Effector CD4-positive, alpha-beta T cell (primary cell): ENCODE measurements at regions not wholly inside any gene's neighbourhood (a gene's known extent, or its start where the extent isn't known, plus 50 kb on each side); places are given as distances from the start of the nearest gene placed in this dataset.
"Not testable (repeated sequence)": the region's sequence is repeated elsewhere in the genome, so short reads cannot be mapped to it uniquely, and the experiment has no call there.

Source experiments
- DNase-seq: peaks from one replicate; pipeline ENCODE4 v3.0.0-alpha.2; 2020

DNA sequence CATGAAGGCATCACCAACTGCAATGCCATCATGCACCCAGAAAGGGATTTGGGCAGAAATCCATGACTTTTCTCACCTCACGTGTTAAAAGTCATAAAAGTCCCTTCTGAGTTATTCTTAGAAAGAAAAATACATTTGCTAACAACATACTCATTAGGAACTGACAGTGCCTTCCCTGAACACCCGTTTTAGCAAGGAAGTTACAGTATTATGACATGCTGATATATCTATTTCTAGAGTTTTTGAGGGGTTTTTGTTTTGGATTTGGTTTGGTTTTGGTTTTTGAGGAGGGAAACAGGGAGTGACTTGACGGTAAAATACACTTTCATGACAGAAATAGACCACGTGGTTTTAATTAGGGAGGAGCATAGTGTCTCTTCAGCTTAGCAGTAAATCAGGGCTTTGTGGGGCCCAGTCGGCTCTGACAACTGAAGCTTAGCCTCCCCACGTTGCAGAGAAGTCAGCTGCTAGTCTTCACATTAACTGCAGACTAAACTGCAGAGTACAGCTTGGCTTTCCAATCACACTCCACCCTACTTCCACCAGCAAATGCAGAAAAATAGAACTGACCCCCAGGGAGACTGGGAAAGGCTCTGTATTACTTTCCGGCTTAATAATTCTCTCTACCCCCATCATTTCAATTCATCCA lies 141.4 kb downstream of the FAM124B start:
- DNase-seq: no peak

DNA sequence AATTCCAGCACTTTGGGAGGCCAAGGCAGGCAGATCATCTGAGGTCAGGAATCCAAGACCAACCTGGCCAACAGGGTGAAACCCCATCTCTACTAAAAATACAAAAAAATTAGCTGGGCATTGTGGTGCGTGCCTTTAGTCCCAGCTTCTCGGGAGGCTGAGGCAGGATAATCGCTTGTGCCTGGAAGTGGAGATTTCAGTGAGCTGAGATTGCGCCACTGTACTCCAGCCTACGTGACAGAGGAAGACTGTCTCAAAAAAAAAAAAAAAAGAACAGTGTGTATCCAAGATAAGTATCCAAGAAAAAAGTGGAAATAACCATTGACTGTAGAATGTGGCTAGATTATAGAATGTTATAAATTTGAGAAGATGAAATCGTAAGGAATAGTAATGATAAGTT lies 142.1 kb downstream of the FAM124B start:
- no peak for DNase-seq

DNA sequence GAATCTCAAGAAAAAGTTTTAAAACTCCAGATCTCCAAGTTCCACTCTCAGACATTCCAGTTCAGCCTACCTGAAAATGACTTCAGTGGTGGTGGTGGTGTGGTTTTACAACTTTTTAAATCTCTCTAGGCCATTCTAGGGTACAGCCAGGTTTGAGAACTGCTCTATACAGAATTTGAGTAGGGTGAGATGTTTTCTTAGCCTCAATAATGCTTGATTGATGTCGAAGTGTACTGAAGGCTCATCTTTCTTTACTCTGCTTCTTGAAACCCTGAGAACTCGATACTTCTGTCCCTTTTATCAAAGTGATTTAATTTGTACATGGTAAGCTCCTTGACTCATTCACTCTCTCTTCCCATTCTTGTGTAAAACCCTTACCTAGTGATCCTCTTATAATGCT lies 143.8 kb downstream of the FAM124B start:
- no peak for DNase-seq

DNA sequence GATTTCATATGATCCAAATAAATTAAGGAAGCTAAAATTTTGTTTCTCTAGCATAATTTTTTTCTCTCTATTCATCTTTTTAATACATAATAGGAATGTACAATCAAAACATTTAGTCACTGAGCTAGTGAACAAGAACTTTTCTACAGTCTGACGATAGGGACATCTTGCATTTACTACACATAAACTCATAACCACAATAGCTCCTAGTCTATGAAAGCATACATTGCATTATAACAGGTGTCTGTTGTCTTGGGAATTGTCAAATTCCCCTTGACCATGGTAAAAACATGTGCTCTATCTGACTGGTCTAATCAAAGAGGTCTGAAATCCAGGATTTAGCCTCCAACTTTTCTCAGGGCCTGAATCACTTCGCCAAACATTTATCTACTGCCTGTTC lies 144.8 kb downstream of the FAM124B start:
- no peak for DNase-seq

DNA sequence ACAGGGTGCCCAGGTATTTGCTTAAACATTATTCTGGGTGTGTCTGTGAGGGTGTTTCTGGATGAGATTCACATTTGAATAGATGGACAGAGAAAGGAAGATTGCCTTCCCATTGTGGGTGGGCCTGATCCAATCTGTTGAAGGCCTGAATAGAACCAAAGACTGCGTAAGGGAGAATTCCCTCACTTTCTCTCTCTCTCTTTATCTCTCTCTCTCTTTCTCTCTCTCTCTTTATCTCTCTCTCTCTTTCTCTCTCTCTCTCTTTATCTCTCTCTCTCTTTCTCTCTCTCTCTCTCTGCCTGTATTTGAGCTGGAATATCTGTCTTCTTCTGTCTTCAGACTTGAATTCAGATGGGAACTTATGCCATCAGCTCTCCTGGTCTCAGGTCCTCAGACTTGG lies 148.4 kb downstream of the FAM124B start:
- DNase-seq: no peak

DNA sequence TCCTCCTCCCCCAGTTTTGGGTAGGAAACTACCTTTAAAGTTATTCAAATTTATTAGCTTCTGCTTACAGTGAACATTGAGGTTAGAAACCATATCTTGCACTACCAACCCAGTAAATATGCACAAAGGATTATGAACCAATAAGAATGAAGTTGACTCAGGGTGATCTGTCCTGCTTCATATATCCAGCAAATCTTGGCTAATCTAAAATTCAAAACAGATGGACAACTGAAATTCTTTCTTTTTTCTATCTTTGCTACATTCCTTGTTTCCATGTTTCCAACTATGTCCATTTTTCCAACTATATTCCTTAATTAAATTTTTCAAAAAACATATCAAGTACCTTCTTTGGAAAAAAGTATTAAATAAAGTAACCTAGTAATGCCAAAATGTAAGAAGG lies 149.3 kb downstream of the FAM124B start:
- DNase-seq: no peak

DNA sequence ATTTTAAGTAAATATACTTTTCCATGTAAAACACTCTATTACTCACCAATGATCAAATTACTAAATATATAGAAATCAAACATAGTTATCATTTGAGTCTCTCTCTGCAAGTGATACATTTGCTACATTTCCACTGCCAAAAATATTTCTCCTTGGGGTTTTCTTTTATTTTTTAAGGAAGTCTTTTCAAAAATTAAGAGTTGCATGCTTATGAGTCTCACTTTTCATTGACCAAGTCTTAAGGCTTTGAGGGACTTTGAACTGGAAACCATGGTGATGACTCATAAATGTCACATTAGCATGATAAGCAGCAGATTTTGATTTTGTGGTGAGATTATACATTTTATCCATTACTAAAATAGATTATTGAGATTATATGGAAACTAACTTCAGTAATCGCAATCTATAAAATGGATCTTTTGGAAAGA lies 152.9 kb downstream of the FAM124B start:
- no peak for DNase-seq

DNA sequence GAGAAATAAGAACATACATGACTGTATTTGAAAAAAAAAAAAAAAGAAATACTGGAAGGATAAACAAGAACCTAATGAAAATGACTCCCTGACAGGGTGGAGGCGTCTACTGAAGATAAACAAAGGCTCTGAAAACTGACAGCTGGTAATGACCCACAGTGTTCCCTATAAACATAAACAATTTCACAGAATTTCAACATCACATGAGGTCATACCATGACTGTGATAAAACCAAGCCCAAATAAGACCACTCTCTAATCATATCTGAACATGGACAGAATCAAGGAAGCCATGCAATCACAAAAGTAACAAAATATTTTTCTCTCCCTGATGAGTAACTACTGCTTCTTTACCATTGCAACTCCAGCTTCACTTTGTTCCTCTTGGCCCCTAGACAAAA lies 159.3 kb downstream of the FAM124B start:
- no peak for DNase-seq

DNA sequence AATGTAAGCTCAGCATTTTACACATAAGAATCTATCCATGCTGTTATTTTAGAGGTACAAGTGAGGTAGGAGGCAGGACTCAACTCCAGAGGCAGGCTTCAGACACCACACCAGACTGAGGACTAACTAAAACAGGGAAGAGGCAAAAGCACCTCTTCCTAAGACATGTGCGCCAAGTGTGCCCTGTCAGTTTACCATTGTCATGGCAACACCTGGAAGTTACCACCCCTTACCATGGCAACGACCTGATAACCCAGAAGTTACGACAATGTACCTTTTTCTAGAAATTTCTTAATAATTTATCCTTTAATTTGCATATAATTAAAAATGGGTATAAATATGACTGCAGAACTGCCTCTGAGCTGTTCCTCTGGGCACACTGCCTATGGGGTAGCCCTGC lies 160.1 kb downstream of the FAM124B start:
- DNase-seq: no peak

DNA sequence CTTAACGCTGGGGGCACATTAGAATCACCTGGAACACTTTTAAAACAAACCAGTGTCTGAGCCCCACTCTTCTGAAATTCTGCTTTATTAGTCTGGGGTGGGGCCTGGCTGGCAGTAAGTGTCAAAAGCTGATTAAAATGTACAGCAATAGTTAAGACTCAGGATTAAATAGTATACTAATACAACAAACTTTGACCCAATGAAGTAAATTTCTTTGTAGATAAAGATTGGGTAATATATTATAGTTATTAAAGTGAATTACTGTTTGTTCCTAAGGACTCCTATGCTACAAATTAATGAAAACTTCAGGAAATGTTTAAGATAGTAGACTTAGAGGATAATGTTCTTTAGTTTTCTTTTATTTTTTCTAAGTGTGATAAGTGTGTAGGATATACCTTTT lies 160.9 kb downstream of the FAM124B start:
- DNase-seq: no peak

DNA sequence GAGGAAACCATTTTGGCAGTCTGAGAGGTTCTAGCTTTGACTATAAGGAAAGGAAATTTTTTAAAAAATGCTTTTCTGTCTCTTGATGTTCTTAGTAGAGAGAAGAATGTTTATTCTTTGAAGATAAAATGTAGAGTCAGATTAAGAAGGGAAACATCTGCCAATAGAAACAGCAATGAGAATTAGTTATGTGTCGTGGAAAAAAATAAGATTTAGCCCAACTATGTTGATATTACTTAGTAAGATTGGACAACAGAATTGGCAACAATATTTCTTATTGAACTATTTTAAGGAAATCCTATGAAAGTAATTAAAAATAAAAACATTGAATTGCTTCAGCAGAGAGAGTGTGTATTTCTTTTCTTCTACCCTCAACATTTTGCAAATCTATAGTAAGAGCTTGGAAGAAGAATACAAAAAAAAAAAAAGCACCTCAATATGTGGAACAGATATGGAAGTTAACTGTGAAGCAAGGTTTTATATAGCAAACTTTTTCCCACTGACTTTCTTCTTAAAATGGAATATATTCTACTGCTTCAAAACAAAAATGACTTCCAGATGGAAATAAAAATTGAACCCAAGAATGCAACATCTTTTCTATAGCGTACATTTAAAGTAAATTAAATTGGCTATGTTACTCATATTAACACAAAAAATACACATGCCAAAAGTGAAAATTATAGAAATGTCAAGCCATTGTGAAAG lies 177.9 kb downstream of the FAM124B start:
- DNase-seq: no peak

DNA sequence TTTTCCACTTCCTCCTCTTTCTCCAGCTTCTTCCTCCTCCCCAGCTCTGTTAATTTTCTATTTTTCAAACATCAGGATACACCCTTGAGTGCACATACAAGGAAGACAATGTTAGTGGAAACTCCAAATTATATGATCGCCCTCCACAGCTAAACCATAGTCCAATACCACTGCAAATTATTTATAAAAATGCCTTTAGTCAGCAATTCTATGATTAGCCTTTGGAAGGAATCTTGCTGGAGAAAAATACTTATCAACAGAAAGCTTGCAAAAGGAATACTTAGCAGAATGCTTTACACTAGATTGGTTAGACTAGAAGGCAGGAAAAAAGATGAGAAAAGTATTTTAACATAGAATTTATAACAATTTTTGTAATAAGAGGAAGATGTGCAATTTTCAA lies 178.9 kb downstream of the FAM124B start:
- no peak for DNase-seq

DNA sequence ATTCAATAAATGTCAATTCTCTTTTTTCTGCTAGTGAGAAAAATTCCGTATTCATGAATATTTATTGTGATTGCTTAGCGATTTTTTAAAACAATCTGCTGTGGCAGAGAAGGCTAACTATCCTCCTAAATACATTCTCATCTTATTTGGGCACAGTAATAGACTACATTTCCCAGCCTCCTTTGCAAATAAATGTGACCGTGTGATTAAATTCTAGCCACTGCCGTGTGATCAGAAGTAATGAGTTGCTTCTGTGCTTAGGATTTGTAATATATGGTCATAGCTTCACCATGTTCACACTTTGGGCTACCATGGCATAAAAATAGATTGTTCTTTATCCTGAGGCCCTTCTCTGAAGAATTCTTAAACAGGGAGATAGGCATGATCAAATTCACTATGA lies 179.6 kb downstream of the FAM124B start:
- DNase-seq: no peak

DNA sequence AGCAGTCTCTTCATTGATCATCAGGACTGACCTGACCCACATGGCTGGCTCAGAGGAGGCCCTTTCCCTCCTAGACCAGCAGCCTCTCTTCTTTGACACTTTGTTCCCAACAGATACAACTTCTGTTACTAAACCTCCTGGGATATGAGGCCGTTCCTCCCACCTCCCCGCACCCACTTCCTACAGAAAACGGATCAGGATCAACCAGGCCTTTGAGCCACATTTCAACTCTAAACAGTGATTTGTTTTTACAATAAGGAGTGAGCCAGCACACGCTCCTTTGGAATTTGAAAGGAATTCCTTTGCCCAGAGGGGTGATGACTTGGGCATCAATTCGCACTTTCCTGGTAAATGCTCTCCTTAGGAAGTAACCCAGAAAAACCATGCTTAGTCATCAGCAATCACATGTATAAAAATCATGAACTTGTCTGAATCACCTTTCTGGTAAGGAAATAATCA lies 180.4 kb downstream of the FAM124B start:
- no peak for DNase-seq

DNA sequence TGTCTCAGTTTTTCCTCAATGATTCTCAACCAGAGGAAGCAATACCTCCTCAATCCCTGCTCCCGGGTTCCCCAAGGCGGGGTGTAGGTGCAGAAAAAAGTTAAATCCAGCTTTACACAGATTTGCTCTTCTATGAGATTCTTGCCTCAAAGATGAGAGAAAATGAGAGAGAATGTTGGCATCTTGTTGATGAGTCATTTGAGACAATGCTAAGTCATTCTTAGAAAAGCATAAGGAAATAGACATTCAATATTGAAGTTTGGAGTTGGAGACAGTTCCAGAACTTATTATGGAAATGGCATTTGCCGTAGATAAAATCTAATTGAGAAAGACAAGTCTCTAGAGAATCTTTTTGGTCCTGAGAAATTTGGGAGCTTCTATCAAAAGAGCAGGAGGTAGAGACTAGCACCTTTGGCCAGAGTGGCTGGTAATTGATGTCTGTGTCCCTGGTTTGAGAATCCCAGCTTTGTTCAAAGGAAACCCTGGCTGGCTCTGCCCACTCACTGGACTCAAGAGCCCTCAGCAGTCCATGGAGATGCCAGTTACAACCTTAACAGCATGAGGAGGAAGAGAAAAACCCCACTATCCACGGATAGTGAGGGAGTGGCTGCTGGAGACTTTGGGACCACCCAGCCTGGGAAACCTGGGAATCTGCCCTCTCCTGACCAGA lies 181.2 kb downstream of the FAM124B start:
- DNase-seq: no peak

DNA sequence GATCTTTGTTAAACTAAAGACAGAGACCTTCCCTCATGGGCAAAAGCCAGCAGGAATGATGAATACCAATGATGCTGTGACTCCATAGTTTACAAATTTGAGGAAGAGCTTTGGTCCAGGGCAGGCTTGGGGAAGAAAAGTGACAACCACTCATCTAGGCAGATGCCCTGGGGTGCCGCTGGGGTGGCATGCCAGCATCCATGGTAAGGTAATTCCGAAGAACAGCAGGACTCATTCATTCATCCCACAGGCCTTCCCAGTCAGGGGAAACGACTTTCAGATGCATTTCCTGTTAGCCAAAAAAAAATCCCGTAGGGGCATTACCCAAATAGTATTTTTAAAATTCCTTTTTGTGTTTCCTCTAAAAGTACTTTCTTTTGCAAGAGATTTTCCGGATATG lies 180.7 kb upstream of the SERPINE2 start:
- no peak for DNase-seq

DNA sequence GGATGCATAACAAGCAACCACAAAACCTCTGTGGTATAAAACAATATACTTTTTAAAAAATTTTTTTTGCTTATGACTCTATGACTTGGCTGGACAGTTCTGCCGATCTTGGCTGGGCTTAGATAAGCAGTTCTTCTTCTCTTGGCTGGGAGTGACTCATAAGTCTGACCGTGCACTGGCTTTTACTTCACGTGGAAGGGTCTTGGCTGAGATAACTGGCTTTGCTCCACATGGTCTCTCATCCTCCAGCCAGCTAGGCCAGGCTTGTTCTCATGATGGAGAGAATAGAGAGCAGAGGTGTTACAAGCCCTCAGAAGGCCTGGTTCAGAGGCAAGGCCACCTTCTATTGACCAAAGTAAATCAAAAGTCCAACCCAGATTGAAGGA lies 178.9 kb upstream of the SERPINE2 start:
- DNase-seq: no peak

DNA sequence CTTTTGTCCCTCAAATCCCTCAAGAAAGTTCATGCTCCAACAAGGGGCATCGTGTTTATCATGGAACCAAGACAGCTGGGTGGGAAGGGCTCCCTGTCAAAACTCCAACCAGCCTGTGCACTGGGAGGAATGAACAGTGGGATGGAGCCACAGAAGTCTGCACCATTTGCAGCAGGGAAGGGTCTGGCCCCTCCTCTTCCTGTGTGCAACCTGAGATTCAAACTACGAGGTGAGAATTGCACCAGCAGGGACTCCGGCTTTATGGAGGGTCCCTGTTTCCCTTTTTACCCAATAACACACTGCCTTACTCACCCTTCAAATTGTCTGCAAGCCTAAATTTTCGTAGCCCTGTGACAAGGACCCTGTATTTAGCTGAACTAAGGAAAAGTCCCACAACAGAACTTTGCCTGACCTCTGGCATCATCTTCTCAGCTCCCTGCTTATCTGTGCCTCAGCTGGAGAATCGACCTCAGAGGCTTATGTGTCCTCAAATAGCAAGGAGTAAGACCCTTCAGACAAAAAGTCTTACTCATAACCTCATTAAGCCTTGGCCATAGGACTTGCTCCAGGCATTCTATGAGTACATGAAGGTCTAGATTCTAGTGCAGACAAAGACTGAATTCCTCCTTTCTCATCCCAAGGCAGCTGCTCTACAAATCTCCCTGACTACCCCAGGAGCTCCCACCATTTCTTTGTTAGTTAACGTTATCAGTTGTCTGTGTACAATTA lies 178.3 kb upstream of the SERPINE2 start:
- DNase-seq: no peak

DNA sequence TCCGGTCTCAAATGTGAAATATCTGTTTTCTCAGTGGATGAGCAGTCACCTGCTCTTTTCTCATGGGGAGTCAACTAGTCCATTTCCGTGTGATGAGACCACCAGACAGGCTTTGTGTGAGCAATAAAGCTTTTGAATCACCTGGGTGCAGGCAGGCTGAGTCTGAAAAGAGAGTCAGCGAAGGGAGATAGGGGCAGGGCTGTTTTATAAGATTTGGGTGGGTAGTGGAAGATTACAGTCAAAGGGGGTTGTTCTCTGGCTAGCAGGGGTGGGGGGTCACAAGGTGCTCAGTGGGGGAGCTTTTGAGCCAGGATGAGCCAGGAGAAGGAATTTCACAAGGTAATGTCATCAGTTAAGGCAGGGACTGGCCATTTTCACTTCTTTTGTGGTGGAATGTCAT lies 176.5 kb upstream of the SERPINE2 start:
- not testable (repeated sequence) for DNase-seq

DNA sequence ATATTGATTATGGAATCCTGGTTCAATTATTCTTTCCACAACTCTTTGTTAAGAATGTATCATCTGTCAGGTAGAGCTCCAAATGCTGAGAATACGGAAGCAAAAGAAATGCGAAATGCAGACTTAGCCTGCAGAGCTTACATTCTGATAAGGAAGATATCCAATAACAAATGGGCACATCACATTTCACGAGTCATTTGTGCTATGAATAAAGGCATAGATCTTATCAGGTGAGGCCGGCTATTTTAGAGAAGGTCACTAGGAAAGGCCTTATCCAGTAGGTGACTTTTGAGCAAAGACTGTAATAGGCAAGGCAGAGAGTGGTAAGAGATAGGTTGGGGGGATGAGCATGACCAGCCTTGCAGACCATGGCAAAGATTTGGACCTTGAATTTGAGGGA lies 174.3 kb upstream of the SERPINE2 start:
- no peak for DNase-seq

DNA sequence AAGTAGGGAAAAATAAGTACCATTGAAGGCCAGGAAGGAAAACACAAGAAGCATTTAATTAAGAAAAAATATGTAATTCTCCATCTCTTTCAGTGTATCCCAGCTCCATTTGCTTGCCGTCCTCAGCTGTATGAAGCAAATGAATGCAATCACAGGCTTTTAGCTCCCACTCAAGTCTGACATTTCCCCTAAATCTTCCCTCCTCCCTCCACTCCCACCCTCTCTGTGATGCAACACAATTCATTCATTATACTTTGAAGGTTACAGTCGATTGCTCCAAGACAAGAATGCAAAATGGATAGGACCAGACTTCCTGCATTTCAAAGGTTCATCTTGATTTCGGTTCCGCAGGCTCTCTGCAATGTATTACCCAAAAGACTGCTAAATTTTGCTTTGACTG lies 172.7 kb upstream of the SERPINE2 start:
- DNase-seq: no peak

DNA sequence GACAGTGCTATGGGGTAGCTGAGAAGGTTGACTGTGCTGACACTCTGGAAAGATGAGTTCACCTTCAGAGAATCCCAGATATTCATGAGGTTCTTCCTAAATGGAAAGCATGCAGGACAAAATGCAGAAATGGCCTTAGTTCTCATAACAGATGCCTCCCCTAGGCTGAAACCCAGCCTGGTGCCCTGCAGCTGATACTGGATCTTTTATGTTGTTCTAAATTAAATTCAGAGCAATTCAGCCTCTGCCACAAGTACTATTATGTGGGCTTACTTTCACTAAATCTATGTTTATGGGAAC lies 172.0 kb upstream of the SERPINE2 start:
- DNase-seq: no peak

DNA sequence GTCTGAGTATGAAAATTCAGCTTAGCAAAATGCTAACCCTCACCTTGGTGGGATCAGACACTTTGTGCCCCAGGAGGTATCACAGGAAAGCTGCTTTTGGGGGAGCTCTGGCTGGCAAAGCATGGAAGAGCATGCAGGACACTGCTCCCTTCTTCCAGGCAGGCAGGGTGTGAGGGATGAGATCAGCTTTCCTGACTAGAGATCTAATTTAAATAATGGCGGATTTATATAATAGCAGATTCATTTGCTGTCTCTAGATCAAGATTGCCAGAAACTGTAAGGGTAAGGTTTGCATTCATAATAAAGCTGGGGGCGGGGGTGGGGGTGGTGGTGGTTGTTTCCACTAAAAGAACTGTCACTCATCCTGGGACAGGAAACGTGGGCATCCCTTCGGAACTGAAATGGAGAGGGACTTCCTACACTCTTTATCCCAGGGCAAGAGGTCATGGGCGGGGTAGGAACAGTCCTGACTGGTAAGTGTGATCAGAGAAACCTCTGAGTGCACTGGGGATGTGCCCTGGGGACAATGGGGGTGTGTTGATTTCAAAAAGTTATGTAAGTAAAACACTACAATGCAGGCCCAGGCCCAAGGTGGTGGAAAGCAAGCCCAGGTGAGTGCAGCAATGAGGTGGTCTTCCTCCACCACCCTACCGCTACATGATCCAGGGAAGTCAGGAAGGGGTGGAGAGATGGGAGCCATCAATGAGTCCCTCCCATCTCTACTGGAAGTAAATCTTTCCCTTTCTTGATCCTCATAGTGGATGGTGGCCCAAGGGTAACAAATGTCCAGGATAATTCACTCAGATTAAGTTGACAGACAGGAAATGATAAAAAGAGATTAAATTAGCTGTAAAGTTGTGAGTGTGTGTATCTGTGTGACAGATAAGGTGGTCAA lies 171.4 kb upstream of the SERPINE2 start:
- DNase-seq: no peak
